DND-41 (cell line): ENCODE measurements at regions not wholly inside any gene's neighbourhood (a gene's known extent, or its start where the extent isn't known, plus 50 kb on each side); places are given as distances from the start of the nearest gene placed in this dataset.

Source experiments
- EZH2 ChIP-seq: IDR thresholded peaks from 3 replicates; pipeline ENCODE4 v1.6.1; 2012; ENCODE audit warnings: borderline replicate concordance, low read depth, mild to moderate bottlenecking, moderate library complexity, low read length, inconsistent platforms; ENCODE audit not compliant: severe bottlenecking
- TF ChIP-seq, protein P1 (sequence below): IDR thresholded peaks from 2 replicates; pipeline ENCODE4 v1.5.1; 2012; ENCODE audit warnings: borderline replicate concordance, low read length, moderate library complexity, mild to moderate bottlenecking; ENCODE audit not compliant: poor library complexity, severe bottlenecking; ENCODE audit errors: extremely low read depth

DNA sequence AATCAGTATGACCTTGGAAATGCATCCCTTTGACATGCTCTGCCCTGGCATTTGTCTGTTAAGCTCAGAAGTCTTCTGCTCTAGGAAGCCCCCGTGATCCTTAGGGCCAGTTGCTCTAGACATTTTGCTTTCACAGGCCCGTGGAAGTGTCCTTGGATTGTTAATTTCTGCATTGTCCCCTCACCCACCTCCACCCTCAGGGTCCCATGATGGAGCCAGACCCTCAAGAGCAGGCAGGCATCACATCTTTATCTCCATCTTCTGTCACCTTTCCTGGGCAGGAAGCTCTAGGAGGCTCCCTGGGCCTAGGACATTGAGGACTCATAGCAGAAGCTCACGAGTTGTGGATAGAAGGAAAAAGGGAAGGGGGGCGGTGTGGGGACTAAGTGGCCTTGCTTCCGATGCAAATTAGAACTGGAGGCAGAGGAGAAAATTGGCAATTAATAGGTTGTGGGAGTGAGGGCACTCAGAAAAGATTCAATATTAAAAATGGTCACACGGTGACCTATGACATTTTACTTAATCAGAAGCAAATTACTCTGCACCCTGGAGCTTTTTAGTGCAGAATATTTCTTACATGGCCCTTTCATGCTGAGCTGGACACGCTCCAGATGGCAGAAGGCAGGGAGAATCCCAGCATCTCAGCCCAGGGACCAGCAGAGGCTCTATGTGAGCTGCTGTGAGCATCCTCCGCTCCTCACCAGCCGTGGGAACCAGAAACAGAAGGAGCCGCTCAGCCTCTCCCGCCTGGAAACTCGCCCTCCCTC lies 185.0 kb downstream of the MATN1 start:
- TF ChIP-seq, protein P1, sequence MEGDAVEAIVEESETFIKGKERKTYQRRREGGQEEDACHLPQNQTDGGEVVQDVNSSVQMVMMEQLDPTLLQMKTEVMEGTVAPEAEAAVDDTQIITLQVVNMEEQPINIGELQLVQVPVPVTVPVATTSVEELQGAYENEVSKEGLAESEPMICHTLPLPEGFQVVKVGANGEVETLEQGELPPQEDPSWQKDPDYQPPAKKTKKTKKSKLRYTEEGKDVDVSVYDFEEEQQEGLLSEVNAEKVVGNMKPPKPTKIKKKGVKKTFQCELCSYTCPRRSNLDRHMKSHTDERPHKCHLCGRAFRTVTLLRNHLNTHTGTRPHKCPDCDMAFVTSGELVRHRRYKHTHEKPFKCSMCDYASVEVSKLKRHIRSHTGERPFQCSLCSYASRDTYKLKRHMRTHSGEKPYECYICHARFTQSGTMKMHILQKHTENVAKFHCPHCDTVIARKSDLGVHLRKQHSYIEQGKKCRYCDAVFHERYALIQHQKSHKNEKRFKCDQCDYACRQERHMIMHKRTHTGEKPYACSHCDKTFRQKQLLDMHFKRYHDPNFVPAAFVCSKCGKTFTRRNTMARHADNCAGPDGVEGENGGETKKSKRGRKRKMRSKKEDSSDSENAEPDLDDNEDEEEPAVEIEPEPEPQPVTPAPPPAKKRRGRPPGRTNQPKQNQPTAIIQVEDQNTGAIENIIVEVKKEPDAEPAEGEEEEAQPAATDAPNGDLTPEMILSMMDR = no peak
- no peak for TF ChIP-seq EZH2
